ENCODE measurements at regions not wholly inside any gene's neighbourhood (a gene's known extent, or its start where the extent isn't known, plus 50 kb on each side); places are given as distances from the start of the nearest gene placed in this dataset.
"Not testable (repeated sequence)": the region's sequence is repeated elsewhere in the genome, so short reads cannot be mapped to it uniquely, and the experiment has no call there.

- DNase-seq (ENCODE audit: low read depth in 2 of 2): no peak
These were observed 110.0 kb upstream of the MEF2A start for GRCh38 chr15:99455789-99456160.

GRCh38 chr15:99464137-99464536 is 101.6 kb upstream of the MEF2A start:
- no peak for DNase-seq (ENCODE audit: low read depth in 2 of 2)

GRCh38 chr15:99466701-99467337 is 99.0 kb upstream of the MEF2A start:
- DNase-seq (ENCODE audit: low read depth in 2 of 2): no peak

GRCh38 chr15:99467338-99467720 is 98.5 kb upstream of the MEF2A start:
- no peak for DNase-seq (ENCODE audit: low read depth in 2 of 2)

- DNase-seq (ENCODE audit: low read depth in 2 of 2): no peak
These were observed 97.8 kb upstream of the MEF2A start for GRCh38 chr15:99467853-99468464.

GRCh38 chr15:99470204-99470603 is 95.6 kb upstream of the MEF2A start:
- DNase-seq (ENCODE audit: low read depth in 2 of 2): not testable (repeated sequence)

- DNase-seq (ENCODE audit: low read depth in 2 of 2): no peak
These were observed 93.2 kb upstream of the MEF2A start for GRCh38 chr15:99472416-99473145.

- no peak for DNase-seq (ENCODE audit: low read depth in 2 of 2)
These were observed 91.5 kb upstream of the MEF2A start for GRCh38 chr15:99473981-99474906.

GRCh38 chr15:99474909-99475753 is 90.7 kb upstream of the MEF2A start:
- DNase-seq (ENCODE audit: low read depth in 2 of 2): no peak

- DNase-seq (ENCODE audit: low read depth in 2 of 2): no peak
These were observed 89.9 kb upstream of the MEF2A start for GRCh38 chr15:99475754-99476412.

GRCh38 chr15:99476413-99477222 is 89.2 kb upstream of the MEF2A start:
- DNase-seq (ENCODE audit: low read depth in 2 of 2): no peak

GRCh38 chr15:99477791-99478471 is 87.9 kb upstream of the MEF2A start:
- DNase-seq (ENCODE audit: low read depth in 2 of 2): no peak

- DNase-seq (ENCODE audit: low read depth in 2 of 2): no peak
These were observed 86.8 kb upstream of the MEF2A start for GRCh38 chr15:99478977-99479376.

GRCh38 chr15:99480016-99480810 is 85.6 kb upstream of the MEF2A start:
- no peak for DNase-seq (ENCODE audit: low read depth in 2 of 2)

- no peak for DNase-seq (ENCODE audit: low read depth in 2 of 2)
These were observed 84.5 kb upstream of the MEF2A start for GRCh38 chr15:99481113-99481950.

GRCh38 chr15:99481951-99482230 is 83.9 kb upstream of the MEF2A start:
- no peak for DNase-seq (ENCODE audit: low read depth in 2 of 2)

- no peak for DNase-seq (ENCODE audit: low read depth in 2 of 2)
These were observed 82.8 kb upstream of the MEF2A start for GRCh38 chr15:99482993-99483392.

Measured in stimulated activated CD4-positive, alpha-beta T cell treated with anti-CD3 and anti-CD28 coated beads, Interleukin-4, amount 100 ng/mL, for 48 hours (primary cell).